HepG2 (cell line): ENCODE measurements at regions not wholly inside any gene's neighbourhood (a gene's known extent, or its start where the extent isn't known, plus 50 kb on each side); places are given as distances from the start of the nearest gene placed in this dataset.

Source experiments
- ATAC-seq: fragments of 200-7000 bp; cut with Tn5 transposase; 3 replicates; pipeline ENCODE4 v1.9.1; 2020; ENCODE audit warnings: mild to moderate bottlenecking, moderate library complexity
- BruUV-seq: library from RNA; stranded (reverse); fragments of 400-500 nt; replicated peaks from 2 replicates; lab custom pipeline; 2021; lab: Mats Ljungman, UMichigan
- CTCF ChIA-PET: fragments of 300-600 bp; formaldehyde crosslinking; extraction: SDS; loops from one replicate; lab custom pipeline; 2021; ENCODE audit warnings: low total read pairs, inconsistent platforms, low intra/inter-chr PET ratio; lab: Yijun Ruan, JAX
- POLR2A ChIA-PET: fragments of 350-600 bp; sonication (Branson Sonifier 250); formaldehyde crosslinking; loops from one replicate; lab custom pipeline; 2020; ENCODE audit warnings: antibody characterized with exemption, inconsistent platforms; lab: Yijun Ruan, JAX
- DNase-seq: peaks from one replicate; pipeline ENCODE4 v3.0.0-alpha.2; 2015; ENCODE audit warnings: low spot score
- FAIRE-seq: peaks from 3 replicates; lab custom pipeline; 2011; peaks lifted over from hg19 to GRCh38; lab: Jason Lieb, UNC
- H2AFZ ChIP-seq: one replicate; pipeline ENCODE4 v1.6.1; 2011; ENCODE audit warnings: low read length, inconsistent platforms
- H3K27ac ChIP-seq: fragments of 300-600 bp; 3 replicates; pipeline ENCODE4 v1.8.0; 2011; ENCODE audit warnings: mixed run types, mild to moderate bottlenecking, mixed read lengths, low read length, inconsistent platforms; ENCODE audit not compliant: insufficient read depth; ENCODE audit errors: extremely low read length
- H3K27me3 ChIP-seq, 2 experiments: fragments of 200-600 bp in 1 of 2; 2 replicates in 1 of 2; 3 replicates in 1 of 2; pipeline versions ENCODE4 v1.6.0 to v1.8.0; 2011; ENCODE audit warnings: low read length in 2 of 2, mild to moderate bottlenecking in 2 of 2, moderate library complexity in 2 of 2, inconsistent platforms in 1 of 2; ENCODE audit not compliant: insufficient read depth in 2 of 2, control insufficient read depth in 1 of 2
- H3K36me3 ChIP-seq, 2 experiments: fragments of 200-600 bp in 1 of 2; replicated peaks in 1 of 2; 2 replicates in 1 of 2; 3 replicates in 1 of 2; pipeline versions ENCODE4 v1.5.1 to v1.8.0; 2011; ENCODE audit warnings: low read length in 2 of 2, inconsistent platforms in 1 of 2; ENCODE audit not compliant: insufficient read depth in 2 of 2, control insufficient read depth in 1 of 2
- H3K4me1 ChIP-seq: 2 replicates; pipeline ENCODE4 v1.5.1; 2012; ENCODE audit warnings: low read length, inconsistent platforms; ENCODE audit not compliant: insufficient read depth
- H3K4me2 ChIP-seq: 2 replicates; pipeline ENCODE4 v1.6.0; 2011; ENCODE audit warnings: low read depth, low read length, inconsistent platforms
- H3K4me3 ChIP-seq, 3 experiments: fragments of 200-600 bp in 1 of 3; sonication (generic), shearing (Covaris generic) in 1 of 3; replicated peaks in 1 of 3; 2 replicates each; pipeline ENCODE4 v1.5.1; 2011 to 2016; ENCODE audit warnings: low read length in 3 of 3, inconsistent platforms in 2 of 3, low read depth in 2 of 3, mild to moderate bottlenecking in 2 of 3, control low read depth in 1 of 3, mixed read lengths in 1 of 3; ENCODE audit not compliant: insufficient read depth in 1 of 3
- H3K79me2 ChIP-seq: one replicate; pipeline ENCODE4 v1.6.1; 2011; ENCODE audit warnings: low read length, inconsistent platforms; ENCODE audit not compliant: insufficient read depth
- H3K9ac ChIP-seq: 2 replicates; pipeline ENCODE4 v1.6.0; 2011; ENCODE audit warnings: mild to moderate bottlenecking, low read depth, low read length, inconsistent platforms; ENCODE audit not compliant: insufficient read depth
- H3K9me3 ChIP-seq: 2 replicates; pipeline ENCODE4 v1.5.1; 2012; ENCODE audit warnings: mild to moderate bottlenecking, low read length
- H4K20me1 ChIP-seq: 2 replicates; pipeline ENCODE4 v1.6.0; 2011; ENCODE audit warnings: inconsistent platforms, mild to moderate bottlenecking, low read length, moderate library complexity; ENCODE audit not compliant: insufficient read depth
- ATF7 ChIP-seq, 2 experiments: fragments of 450-650 bp in 1 of 2; sonication (generic) in 1 of 2; formaldehyde crosslinking in 1 of 2; IDR thresholded peaks; 2 replicates each; pipeline versions ENCODE4 v1.4.0 to v1.6.1; 2016 to 2020; ENCODE audit warnings: antibody characterized with exemption in 1 of 2, mild to moderate bottlenecking in 1 of 2, missing genetic modification reagents in 1 of 2
- HDAC6 ChIP-seq: fragments of 200-600 bp; sonication (generic); IDR thresholded peaks from 2 replicates; pipeline ENCODE4 v1.7.0; 2017; ENCODE audit warnings: mild to moderate bottlenecking, antibody characterized with exemption, low read length, low read depth
- HOXA5 ChIP-seq: sonication (generic); formaldehyde crosslinking; IDR thresholded peaks from 2 replicates; pipeline ENCODE4 v1.4.0; 2020; ENCODE audit warnings: missing genetic modification reagents
- MZF1 ChIP-seq: sonication (generic); formaldehyde crosslinking; IDR thresholded peaks from 2 replicates; pipeline ENCODE4 v1.8.1; 2023; ENCODE audit warnings: mild to moderate bottlenecking, missing genetic modification reagents, borderline replicate concordance
- RBM22 ChIP-seq: fragments of 200-400 bp; formaldehyde crosslinking; optimal IDR thresholded peaks from 2 replicates; pipeline ENCODE3; 2017; ENCODE audit warnings: mild to moderate bottlenecking, low read length, moderate library complexity
- ZNF124 ChIP-seq: sonication (generic); formaldehyde crosslinking; IDR thresholded peaks from 2 replicates; pipeline ENCODE4 v1.4.0; 2020; ENCODE audit warnings: missing genetic modification reagents
- ZNF567 ChIP-seq: sonication (generic); formaldehyde crosslinking; IDR thresholded peaks from 2 replicates; pipeline ENCODE4 v1.8.1; 2023; ENCODE audit warnings: mild to moderate bottlenecking, missing genetic modification reagents, borderline replicate concordance
- WGBS: methylation state at CpG from one replicate; pipeline ENCODE4 v1.1.6; 2017; ENCODE audit warnings: low lambda C conversion rate; 5-methylcytosine and 5-hydroxymethylcytosine counted together
- in situ Hi-C: cut with HindIII; loops from 2 replicates; pipeline ENCODE4 v1.10.0; 2017; ENCODE audit warnings: low pct_unique_long_range_greater_than_20kb; ENCODE audit not compliant: extremely low pct_ligation_motif_present
- intact Hi-C: fragments of 100-400 bp; cut with micrococcal nuclease; formaldehyde crosslinking; loops from one replicate; pipeline ENCODE4 v1.10.0; 2022; ENCODE audit not compliant: unreplicated experiment
- TF ChIP-seq, protein P1 (sequence below): sonication (generic); formaldehyde crosslinking; IDR thresholded peaks from 2 replicates; pipeline ENCODE4 v1.5.0; 2020; ENCODE audit warnings: missing genetic modification reagents
- TF ChIP-seq, protein P2 (sequence below), 2 experiments: fragments of 450-650 bp in 1 of 2; sonication (generic) in 1 of 2; formaldehyde crosslinking in 1 of 2; IDR thresholded peaks; 2 replicates each; pipeline versions ENCODE4 v1.6.1 to v1.8.0; 2016 to 2022; ENCODE audit warnings: antibody characterized with exemption in 1 of 2, mild to moderate bottlenecking in 1 of 2, missing genetic modification reagents in 1 of 2
- TF ChIP-seq, protein P3 (sequence below): sonication (generic); formaldehyde crosslinking; IDR thresholded peaks from 2 replicates; pipeline ENCODE4 v1.4.0; 2020; ENCODE audit warnings: mild to moderate bottlenecking, missing genetic modification reagents

DNA sequence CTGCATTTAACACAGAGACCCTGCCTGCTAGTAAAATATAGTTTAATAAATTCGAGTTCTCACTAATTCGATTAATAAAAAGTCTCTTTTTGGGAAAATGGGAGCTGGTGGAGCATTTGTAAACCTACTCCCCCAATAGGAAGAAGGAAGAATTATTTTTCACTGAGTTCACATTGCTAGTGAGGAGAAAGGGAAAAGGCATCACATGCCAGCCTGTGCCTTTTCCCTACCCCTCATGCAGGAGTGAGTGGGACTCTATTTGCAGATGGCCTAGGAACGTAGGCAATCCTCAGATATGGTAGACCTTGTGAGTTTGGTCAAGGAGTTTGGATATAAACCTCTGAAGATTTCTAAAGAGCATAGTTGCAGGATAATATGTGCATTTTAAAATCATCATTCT lies 218.4 kb upstream of the TRIB2 start:
- intact Hi-C loops = no loop called here
- Histone ChIP-seq H3K79me2 (no peaks in the 10 kb centered on the region), H3K9ac (no peak overlapping the region), H3K4me2 (no peak overlapping the region), H3K9me3 (no peaks in the 10 kb centered on the region), H3K27me3 (no peaks in the 10 kb centered on the region), H3K36me3 (no peaks in the 10 kb centered on the region), H3K27ac (no peak overlapping the region), H2AFZ (no peak overlapping the region), H3K4me3 (no peak overlapping the region), H3K4me1 (no peaks in the 10 kb centered on the region), H4K20me1 (no peaks in the 10 kb centered on the region)
- no peak for ATAC-seq
- BruUV-seq = no TSS peak
- ChIA-PET CTCF (no interaction called here), POLR2A (no interaction called here)
- TF ChIP-seq MZF1 (CRISPR knock-in tag) (no peak), ZNF124 (CRISPR knock-in tag) (no peak), HDAC6 (no peak), RBM22 (no peak), ZNF567 (CRISPR knock-in tag) (no peak), HOXA5 (CRISPR knock-in tag) (no peak), ATF7 (IDR thresholded peaks at IDR 0.05) (no peak), ATF7 (CRISPR knock-in tag; IDR thresholded peaks at IDR 0.05) (no peak)
- TF ChIP-seq, protein P1, sequence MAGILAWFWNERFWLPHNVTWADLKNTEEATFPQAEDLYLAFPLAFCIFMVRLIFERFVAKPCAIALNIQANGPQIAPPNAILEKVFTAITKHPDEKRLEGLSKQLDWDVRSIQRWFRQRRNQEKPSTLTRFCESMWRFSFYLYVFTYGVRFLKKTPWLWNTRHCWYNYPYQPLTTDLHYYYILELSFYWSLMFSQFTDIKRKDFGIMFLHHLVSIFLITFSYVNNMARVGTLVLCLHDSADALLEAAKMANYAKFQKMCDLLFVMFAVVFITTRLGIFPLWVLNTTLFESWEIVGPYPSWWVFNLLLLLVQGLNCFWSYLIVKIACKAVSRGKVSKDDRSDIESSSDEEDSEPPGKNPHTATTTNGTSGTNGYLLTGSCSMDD (CRISPR knock-in tag) = no peak
- TF ChIP-seq, protein P2, sequence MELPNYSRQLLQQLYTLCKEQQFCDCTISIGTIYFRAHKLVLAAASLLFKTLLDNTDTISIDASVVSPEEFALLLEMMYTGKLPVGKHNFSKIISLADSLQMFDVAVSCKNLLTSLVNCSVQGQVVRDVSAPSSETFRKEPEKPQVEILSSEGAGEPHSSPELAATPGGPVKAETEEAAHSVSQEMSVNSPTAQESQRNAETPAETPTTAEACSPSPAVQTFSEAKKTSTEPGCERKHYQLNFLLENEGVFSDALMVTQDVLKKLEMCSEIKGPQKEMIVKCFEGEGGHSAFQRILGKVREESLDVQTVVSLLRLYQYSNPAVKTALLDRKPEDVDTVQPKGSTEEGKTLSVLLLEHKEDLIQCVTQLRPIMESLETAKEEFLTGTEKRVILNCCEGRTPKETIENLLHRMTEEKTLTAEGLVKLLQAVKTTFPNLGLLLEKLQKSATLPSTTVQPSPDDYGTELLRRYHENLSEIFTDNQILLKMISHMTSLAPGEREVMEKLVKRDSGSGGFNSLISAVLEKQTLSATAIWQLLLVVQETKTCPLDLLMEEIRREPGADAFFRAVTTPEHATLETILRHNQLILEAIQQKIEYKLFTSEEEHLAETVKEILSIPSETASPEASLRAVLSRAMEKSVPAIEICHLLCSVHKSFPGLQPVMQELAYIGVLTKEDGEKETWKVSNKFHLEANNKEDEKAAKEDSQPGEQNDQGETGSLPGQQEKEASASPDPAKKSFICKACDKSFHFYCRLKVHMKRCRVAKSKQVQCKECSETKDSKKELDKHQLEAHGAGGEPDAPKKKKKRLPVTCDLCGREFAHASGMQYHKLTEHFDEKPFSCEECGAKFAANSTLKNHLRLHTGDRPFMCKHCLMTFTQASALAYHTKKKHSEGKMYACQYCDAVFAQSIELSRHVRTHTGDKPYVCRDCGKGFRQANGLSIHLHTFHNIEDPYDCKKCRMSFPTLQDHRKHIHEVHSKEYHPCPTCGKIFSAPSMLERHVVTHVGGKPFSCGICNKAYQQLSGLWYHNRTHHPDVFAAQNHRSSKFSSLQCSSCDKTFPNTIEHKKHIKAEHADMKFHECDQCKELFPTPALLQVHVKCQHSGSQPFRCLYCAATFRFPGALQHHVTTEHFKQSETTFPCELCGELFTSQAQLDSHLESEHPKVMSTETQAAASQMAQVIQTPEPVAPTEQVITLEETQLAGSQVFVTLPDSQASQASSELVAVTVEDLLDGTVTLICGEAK (IDR thresholded peaks at IDR 0.05) = no peak
- TF ChIP-seq, protein P2 (CRISPR knock-in tag; IDR thresholded peaks at IDR 0.05) = no peak
- TF ChIP-seq, protein P3, sequence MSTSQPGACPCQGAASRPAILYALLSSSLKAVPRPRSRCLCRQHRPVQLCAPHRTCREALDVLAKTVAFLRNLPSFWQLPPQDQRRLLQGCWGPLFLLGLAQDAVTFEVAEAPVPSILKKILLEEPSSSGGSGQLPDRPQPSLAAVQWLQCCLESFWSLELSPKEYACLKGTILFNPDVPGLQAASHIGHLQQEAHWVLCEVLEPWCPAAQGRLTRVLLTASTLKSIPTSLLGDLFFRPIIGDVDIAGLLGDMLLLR (CRISPR knock-in tag) = no peak
- in situ Hi-C loops = no loop called here
- DNase-seq = no peak
- FAIRE-seq = no peak
- WGBS = 1% methylated on average over 3 of the region's 3 CpGs
